Heart left ventricle (tissue), 16 donors: ENCODE measurements at regions not wholly inside any gene's neighbourhood (a gene's known extent, or its start where the extent isn't known, plus 50 kb on each side); places are given as distances from the start of the nearest gene placed in this dataset.

ENCODE experiments used
- ATAC-seq, 4 donors: fragments of 200-7000 bp; cut with Tn5 transposase; one replicate each; pipeline ENCODE4 v1.9.1; 2020 to 2022; ENCODE audit warnings: moderate library complexity in 4 of 4, mild to moderate bottlenecking in 3 of 4, moderate number of reproducible peaks in 1 of 4
- DNase-seq, 5 donors: peaks; one replicate each; pipeline ENCODE4 v3.0.0-alpha.2; 2020
- H3K27ac ChIP-seq, 12 donors: fragments of 200-600 bp; sonication (generic) in 4 of 12; one replicate each; pipeline versions ENCODE4 v1.5.0 to v1.8.0; 2016 to 2022; ENCODE audit warnings: mild to moderate bottlenecking in 2 of 12
- H3K27me3 ChIP-seq, 9 donors: fragments of 200-600 bp; sonication (generic) in 2 of 9; one replicate each; pipeline versions ENCODE4 v1.5.1 to v1.8.0; 2016 to 2022; ENCODE audit warnings: mild to moderate bottlenecking in 3 of 9
- H3K36me3 ChIP-seq, 9 donors: fragments of 200-600 bp; sonication (generic) in 2 of 9; one replicate each; pipeline versions ENCODE4 v1.5.0 to v1.8.0; 2018 to 2022; ENCODE audit warnings: mild to moderate bottlenecking in 2 of 9
- H3K4me1 ChIP-seq, 12 donors: fragments of 200-600 bp; sonication (generic) in 4 of 12; one replicate each; pipeline versions ENCODE4 v1.5.0 to v1.8.0; 2016 to 2022; ENCODE audit warnings: mild to moderate bottlenecking in 3 of 12
- H3K4me3 ChIP-seq, 12 donors: fragments of 200-600 bp; sonication (generic) in 4 of 12; one replicate each; pipeline versions ENCODE4 v1.5.0 to v1.8.0; 2017 to 2022; ENCODE audit warnings: mild to moderate bottlenecking in 9 of 12, moderate library complexity in 4 of 12
- H3K9me3 ChIP-seq, 12 donors: fragments of 200-600 bp; sonication (generic) in 4 of 12; one replicate each; pipeline versions ENCODE4 v1.5.0 to v1.8.0; 2016 to 2022; ENCODE audit warnings: mild to moderate bottlenecking in 1 of 12
- POLR2A ChIP-seq, 2 donors: fragments of 450-650 bp; IDR thresholded peaks; one replicate each; pipeline ENCODE4 v1.6.1; 2017; ENCODE audit warnings: antibody characterized with exemption in 2 of 2, mild to moderate bottlenecking in 2 of 2, moderate library complexity in 2 of 2
- WGBS, 4 donors: extraction: QIAGEN DNeasy Blood & Tissue Kit in 2 of 4; methylation state at CpG; one replicate each; pipeline versions ENCODE4 v1.1.5 to v1.1.7; 2013 to 2018; 5-methylcytosine and 5-hydroxymethylcytosine counted together
- intact Hi-C, 10 donors: fragments of 100-400 bp; cut with DNase I; formaldehyde crosslinking; loops; one replicate each; pipeline versions ENCODE4 v1.11.1 to v1.14.2; 2022
- TF ChIP-seq, protein P1 (sequence below), 12 donors: fragments of 200-600 bp; sonication (generic) in 4 of 12; IDR thresholded peaks; one replicate each; pipeline versions ENCODE4 v1.5.0 to v1.8.0; 2018 to 2022; ENCODE audit warnings: antibody characterized with exemption in 12 of 12, mild to moderate bottlenecking in 5 of 12
- donor health status: ischemic (EF 13 %, LVEDD 7.1; RV severe dilation, severe dysfunction).
- donor health status: healthy with polysubstance abuse.
- donor health status: DM: no; HTN: yes; CAD: no.
- donor health status: DM: no; HTN: no; CAD: no.
- donor health status: ischemic (EF 25% LVEDD 6.9; RV normal size, moderate dysfunction).
- donor health status: ischemic (EF 25% LVEDD 5.7; RV mildly dilated, moderate dysfunction).
- donor health status: healthy.
- donor health status: DM: yes; HTN: yes; CAD: no.
- donor health status: ischemic (EF 35%, LVEDD 5.7; RV mildly dilated, moderate dysfunction).
- donor health status: nonischemic (EF 11% LVEDD 7.7; RV severe dilation, severe dysfunction).
- donor health status: DM: yes; HTN: yes; CAD: no.
- donor health status: PGD.
- donor health status: ischemic (EF 29% LVEDD 5.4; RV normal size, mild dysfunction).
- donor health status: nonischemic (EF 23%, LVEDD 6.1; RV moderate dilation, normal function).

GRCh38 chr20:20772497-20773085 lies 60.1 kb upstream of the RALGAPA2 start:
- no peak overlapping the region for H3K27ac ChIP-seq
- no peak for ATAC-seq

DNA sequence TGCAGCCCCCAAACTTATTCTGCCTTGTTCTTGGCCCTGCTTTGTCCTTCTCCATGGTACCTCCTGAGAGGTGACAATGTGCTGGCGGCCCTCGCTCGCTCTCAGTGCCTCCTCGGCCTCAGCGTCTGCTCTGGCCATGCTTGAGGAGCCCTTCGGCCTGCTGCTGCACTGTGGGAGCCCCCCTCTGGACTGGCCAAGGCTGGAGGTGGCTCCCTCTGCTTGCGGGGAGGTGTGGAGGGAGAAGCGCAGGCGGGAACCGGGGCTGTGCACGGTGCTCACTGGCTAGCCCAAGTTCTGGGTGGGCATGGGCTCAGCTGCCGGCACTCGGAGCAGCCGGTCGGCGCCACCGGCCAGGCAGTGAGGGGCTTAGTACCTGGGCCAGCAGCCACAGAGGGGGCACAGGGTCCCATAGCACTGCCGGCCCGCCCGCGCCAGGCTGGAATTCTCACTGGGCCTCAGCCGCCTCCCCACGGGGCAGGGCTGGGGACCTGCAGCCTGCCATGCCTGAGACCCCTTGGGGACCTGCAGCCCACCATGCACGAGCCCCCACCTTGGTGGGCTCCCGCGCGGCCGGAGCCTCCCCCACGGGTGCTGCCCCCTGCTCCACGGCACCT lies 55.9 kb upstream of the RALGAPA2 start:
- ATAC-seq (no peak), DNase-seq (peak in 1 of 5 donors; percentile 56)
- intact Hi-C loops: no loop called here
- Histone ChIP-seq H3K9me3 (peaks cover 0 to 11% (median 0%) of the 10 kb centered on the region in 12 donors), H3K27ac (no peak overlapping the region), H3K27me3 (no peaks in the 10 kb centered on the region), H3K36me3 (no peaks in the 10 kb centered on the region), H3K4me1 (peaks cover 0 to 12% (median 0%) of the 10 kb centered on the region in 12 donors), H3K4me3 (no peak overlapping the region)
- no peak for TF ChIP-seq POLR2A (IDR thresholded peaks at IDR 0.05)
- TF ChIP-seq, protein P1, sequence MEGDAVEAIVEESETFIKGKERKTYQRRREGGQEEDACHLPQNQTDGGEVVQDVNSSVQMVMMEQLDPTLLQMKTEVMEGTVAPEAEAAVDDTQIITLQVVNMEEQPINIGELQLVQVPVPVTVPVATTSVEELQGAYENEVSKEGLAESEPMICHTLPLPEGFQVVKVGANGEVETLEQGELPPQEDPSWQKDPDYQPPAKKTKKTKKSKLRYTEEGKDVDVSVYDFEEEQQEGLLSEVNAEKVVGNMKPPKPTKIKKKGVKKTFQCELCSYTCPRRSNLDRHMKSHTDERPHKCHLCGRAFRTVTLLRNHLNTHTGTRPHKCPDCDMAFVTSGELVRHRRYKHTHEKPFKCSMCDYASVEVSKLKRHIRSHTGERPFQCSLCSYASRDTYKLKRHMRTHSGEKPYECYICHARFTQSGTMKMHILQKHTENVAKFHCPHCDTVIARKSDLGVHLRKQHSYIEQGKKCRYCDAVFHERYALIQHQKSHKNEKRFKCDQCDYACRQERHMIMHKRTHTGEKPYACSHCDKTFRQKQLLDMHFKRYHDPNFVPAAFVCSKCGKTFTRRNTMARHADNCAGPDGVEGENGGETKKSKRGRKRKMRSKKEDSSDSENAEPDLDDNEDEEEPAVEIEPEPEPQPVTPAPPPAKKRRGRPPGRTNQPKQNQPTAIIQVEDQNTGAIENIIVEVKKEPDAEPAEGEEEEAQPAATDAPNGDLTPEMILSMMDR (IDR thresholded peaks at IDR 0.05): no peak
- 94 to 99% (median 96%) methylated on average over 15 to 30 of the region's 30 CpGs for WGBS, 4 donors

More at GRCh38 chr20:20772497-20773085, 60.1 kb upstream of the RALGAPA2 start:
- no peak for DNase-seq
- H3K4me1 ChIP-seq: no peaks in the 10 kb centered on the region
- no peak for TF ChIP-seq POLR2A (IDR thresholded peaks at IDR 0.05)
- TF ChIP-seq, protein P1 (IDR thresholded peaks at IDR 0.05): no peak
- no peaks in the 10 kb centered on the region for H3K36me3 ChIP-seq
- peaks cover 0 to 17% (median 0%) of the 10 kb centered on the region in 12 donors for H3K9me3 ChIP-seq
- no peak overlapping the region for H3K4me3 ChIP-seq
- intact Hi-C loops: no loop called here
- 68 to 84% (median 79%) methylated on average over 3 of the region's 3 CpGs for whole genome bisulfite sequencing, 4 donors
- H3K27me3 ChIP-seq: no peaks in the 10 kb centered on the region

DNA sequence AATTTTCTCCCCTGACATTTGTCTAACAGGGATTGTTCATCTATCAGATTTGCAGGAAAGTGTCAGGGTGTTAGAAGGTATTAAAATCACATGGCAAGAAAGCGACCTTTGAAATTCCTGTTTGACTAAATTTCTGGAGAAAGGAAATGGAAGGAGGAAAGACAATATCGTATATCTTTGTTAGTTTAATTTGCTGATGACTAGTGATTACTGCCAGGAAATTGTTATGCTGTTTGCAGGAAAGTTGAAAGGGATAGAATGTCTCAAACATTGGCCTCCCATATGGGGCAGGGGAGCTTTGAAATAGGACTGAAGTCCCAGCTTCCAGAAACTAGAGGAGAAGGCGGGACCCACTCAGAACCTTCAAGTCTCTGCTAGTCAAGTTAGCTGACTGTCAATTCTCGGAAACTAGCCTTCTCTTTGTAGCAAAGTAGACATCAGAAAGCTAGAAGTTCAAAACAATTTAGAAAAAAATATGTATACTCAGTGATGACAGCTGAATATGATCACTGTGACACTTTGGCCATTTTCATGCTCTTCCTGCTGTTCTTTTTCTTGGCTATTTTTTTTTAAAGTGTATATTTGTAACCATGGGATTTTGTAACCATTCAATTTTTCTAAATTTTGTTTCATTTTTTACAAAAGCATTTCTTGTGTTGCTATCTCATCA lies 53.4 kb upstream of the RALGAPA2 start:
- no peak for TF ChIP-seq POLR2A (IDR thresholded peaks at IDR 0.05)
- TF ChIP-seq, protein P1 (IDR thresholded peaks at IDR 0.05): no peak
- peaks cover 0 to 13% (median 0%) of the 10 kb centered on the region in 12 donors for H3K4me1 ChIP-seq
- no peaks in the 10 kb centered on the region for H3K27me3 ChIP-seq
- ATAC-seq (no peak), DNase-seq (no peak)
- H3K27ac ChIP-seq: no peak overlapping the region
- intact Hi-C loops: no loop called here
- H3K9me3 ChIP-seq: no peaks in the 10 kb centered on the region
- WGBS, 4 donors: 62 to 70% (median 69%) methylated on average over 4 of the region's 4 CpGs
- no peak overlapping the region for H3K4me3 ChIP-seq
- no peaks in the 10 kb centered on the region for H3K36me3 ChIP-seq

GRCh38 chr20:20763650-20764049 lies 51.2 kb upstream of the RALGAPA2 start:
- Histone ChIP-seq H3K36me3 (no peaks in the 10 kb centered on the region), H3K27ac (no peak overlapping the region), H3K4me3 (no peak overlapping the region), H3K4me1 (peaks cover 0 to 18% (median 4%) of the 10 kb centered on the region in 12 donors), H3K9me3 (no peaks in the 10 kb centered on the region), H3K27me3 (no peaks in the 10 kb centered on the region)
- ATAC-seq (no peak), DNase-seq (no peak)
- 80 to 89% (median 82%) methylated on average over 5 of the region's 5 CpGs for WGBS, 4 donors
- intact Hi-C loops: no loop called here
- TF ChIP-seq, protein P1 (IDR thresholded peaks at IDR 0.05): no peak
- TF ChIP-seq POLR2A (IDR thresholded peaks at IDR 0.05): no peak
